ENCODE measurements at regions not wholly inside any gene's neighbourhood (a gene's known extent, or its start where the extent isn't known, plus 50 kb on each side); places are given as distances from the start of the nearest gene placed in this dataset.

- no peak for DNase-seq
- no peak for TF ChIP-seq CTCF (IDR thresholded peaks at IDR 0.05; ENCODE audit: low read depth, low read length)
- Histone ChIP-seq H3K4me1 (no peaks in the 10 kb centered on the region), H3K9me3 (no peaks in the 10 kb centered on the region), H3K27me3 (no peaks in the 10 kb centered on the region), H3K4me3 (ENCODE audit: low read depth, low read length) (no peak overlapping the region), H3K36me3 (no peaks in the 10 kb centered on the region)
Measured at GRCh38 chr5:135192351-135192750, 158.3 kb upstream of the PITX1 start.

GRCh38 chr5:135191084-135191826 is 157.2 kb upstream of the PITX1 start:
- Histone ChIP-seq H3K9me3 (no peaks in the 10 kb centered on the region), H3K36me3 (no peaks in the 10 kb centered on the region), H3K27me3 (no peaks in the 10 kb centered on the region), H3K4me1 (no peaks in the 10 kb centered on the region), H3K4me3 (ENCODE audit: low read depth, low read length) (peak overlapping the region; percentile 60)
- DNase-seq = peak; percentile 89
- peak; percentile 87 for TF ChIP-seq CTCF (IDR thresholded peaks at IDR 0.05; ENCODE audit: low read depth, low read length)

DNA sequence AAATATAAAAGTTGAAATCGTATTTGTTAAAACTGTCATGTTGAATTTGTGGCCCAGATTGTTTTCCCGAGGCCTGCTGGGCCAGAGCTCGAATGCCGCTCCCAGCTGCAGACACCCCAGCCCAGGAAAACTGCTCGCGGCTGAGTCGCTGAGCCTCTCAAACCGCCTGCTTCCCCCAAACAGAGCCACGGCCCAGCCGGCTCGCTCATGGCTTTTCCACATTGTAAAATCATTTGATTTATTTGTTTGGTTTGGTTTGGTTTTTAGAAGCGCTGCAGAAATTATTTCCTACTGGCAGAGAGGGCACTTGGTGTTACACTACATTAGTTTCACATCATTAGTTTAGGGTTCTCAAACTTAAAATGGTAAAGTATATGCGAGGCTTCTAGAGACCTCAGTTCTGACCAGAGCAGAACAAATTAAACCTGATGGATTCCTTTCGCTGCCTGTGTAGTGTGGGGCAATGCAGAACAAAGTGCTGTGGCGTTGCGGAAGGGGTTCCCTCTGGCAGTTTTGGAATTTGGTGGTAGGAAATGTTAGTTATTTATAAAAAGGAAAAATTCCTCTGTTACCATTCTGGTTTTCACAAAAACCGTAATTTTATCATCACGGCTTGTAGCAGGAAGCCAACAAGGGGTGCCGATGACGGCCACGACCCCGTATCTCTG is 156.5 kb upstream of the PITX1 start:
- no peaks in the 10 kb centered on the region for H3K4me1 ChIP-seq
- H3K9me3 ChIP-seq = no peaks in the 10 kb centered on the region
- DNase-seq = no peak
- no peaks in the 10 kb centered on the region for H3K27me3 ChIP-seq
- no peak for TF ChIP-seq CTCF (IDR thresholded peaks at IDR 0.05; ENCODE audit: low read depth, low read length)
- peak overlapping the region; percentile 60 for H3K4me3 ChIP-seq (ENCODE audit: low read depth, low read length)
- no peaks in the 10 kb centered on the region for H3K36me3 ChIP-seq

GRCh38 chr5:135189024-135189423 is 155.0 kb upstream of the PITX1 start:
- Histone ChIP-seq H3K27me3 (no peaks in the 10 kb centered on the region), H3K36me3 (no peaks in the 10 kb centered on the region), H3K9me3 (no peaks in the 10 kb centered on the region), H3K4me3 (ENCODE audit: low read depth, low read length) (no peak overlapping the region), H3K4me1 (no peaks in the 10 kb centered on the region)
- no peak for DNase-seq
- TF ChIP-seq CTCF (IDR thresholded peaks at IDR 0.05; ENCODE audit: low read depth, low read length) = no peak

GRCh38 chr5:135188233-135188914 is 154.3 kb upstream of the PITX1 start:
- no peaks in the 10 kb centered on the region for H3K9me3 ChIP-seq
- no peaks in the 10 kb centered on the region for H3K27me3 ChIP-seq
- TF ChIP-seq CTCF (IDR thresholded peaks at IDR 0.05; ENCODE audit: low read depth, low read length) = no peak
- H3K4me1 ChIP-seq = no peaks in the 10 kb centered on the region
- DNase-seq = no peak
- no peak overlapping the region for H3K4me3 ChIP-seq (ENCODE audit: low read depth, low read length)
- H3K36me3 ChIP-seq = no peaks in the 10 kb centered on the region
